H4 (cell line): ENCODE measurements at regions not wholly inside any gene's neighbourhood (a gene's known extent, or its start where the extent isn't known, plus 50 kb on each side); places are given as distances from the start of the nearest gene placed in this dataset.
"Not testable (repeated sequence)": the region's sequence is repeated elsewhere in the genome, so short reads cannot be mapped to it uniquely, and the experiment has no call there.

Source experiments
- DNase-seq: peaks from one replicate; pipeline ENCODE4 v3.0.0-alpha.2; 2015; ENCODE audit warnings: low spot score

DNA sequence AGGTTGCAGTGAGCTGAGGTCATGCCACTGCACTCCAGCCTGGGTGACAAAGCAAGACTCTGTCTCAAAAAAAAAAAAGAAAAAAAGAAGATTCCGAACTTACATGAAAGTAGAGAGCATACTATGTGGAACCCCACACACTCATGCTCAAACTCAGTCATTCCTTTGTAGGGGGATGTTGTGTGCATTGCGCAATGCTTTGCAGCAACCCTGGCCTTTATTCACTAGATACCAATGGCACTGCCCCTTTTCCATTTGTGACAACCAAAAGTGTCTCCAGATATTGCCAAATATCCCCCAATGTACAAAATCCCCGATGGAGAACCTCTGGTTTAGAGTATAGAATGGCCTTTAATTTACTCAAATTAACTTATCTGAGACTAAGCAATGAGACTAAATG, 158.6 kb downstream of the GJA1 start:
- no peak for DNase-seq

DNA sequence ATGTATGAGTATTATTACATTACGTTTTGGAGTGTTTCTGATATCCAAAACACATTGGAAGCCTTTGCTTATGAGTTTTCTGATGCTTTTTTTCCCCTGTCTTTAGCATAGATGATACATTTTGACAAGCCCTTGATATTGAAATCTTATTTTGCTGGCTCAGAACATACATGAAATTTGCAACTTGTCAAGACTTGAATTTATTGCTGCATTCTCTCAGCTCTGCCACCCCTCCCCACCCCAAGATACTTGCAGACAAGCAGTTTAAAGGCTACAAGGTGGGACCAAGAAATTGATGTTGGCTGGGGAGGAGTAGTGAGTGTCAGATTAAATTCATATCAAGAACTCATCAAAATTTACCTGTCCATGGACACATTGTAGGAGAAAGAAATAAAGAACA, 160.2 kb downstream of the GJA1 start:
- no peak for DNase-seq

DNA sequence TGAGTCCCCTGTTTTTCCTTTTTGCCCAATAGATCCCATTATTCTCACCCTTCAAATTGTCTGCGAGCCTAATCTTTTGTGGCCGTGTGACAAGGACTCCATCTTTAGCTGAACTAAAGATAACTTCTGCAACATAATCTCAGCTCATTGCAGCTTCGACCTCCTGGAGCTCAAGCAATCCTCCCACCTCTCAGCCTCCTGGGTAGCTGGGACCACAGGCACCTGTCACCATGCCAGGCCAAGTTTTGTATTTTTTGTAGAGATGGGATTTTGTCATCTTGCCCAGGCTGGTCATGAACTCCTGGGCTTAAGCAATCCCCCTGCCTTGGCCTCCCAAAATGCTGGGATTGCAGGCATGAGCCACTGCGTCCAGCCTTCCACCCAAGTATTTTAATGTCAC, 161.0 kb downstream of the GJA1 start:
- no peak for DNase-seq

DNA sequence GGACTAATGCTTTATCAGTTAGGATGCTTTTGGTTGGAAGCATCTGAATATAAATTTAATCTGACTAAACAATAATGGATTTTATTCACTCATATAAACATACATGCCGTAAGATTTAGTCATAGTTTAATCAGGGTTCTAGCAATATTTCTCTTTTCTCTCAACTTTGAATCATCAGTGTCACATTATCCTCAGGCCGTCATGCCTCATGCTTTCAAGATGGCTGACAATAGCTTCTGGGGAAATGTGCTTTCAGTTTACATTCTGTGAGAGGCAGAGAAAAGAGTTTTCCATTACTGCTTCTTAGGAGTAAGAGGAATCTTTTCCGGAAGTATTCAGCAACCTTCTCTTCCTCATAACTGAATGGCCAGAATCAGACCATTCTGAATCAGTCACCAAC, 162.2 kb downstream of the GJA1 start:
- peak; percentile 9 for DNase-seq

DNA sequence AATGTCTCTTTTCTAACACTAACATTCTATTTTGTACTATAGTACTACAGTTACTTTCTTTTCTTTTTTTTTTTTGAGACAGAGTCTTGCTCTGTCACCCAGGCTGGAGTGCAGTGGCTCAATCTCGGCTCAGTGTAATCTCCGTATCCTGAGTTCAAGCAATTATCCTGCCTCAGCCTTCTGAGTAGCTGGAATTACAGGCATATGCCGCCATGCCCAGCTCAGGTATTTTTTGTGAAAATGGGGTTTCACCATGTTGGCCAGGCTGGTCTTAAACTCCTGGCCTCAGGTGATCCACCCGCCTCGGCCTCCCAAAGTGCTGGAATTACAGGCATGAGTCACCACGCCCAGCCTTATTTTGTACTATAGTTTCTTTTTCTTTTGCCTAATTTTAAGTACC, 163.9 kb downstream of the GJA1 start:
- not testable (repeated sequence) for DNase-seq

DNA sequence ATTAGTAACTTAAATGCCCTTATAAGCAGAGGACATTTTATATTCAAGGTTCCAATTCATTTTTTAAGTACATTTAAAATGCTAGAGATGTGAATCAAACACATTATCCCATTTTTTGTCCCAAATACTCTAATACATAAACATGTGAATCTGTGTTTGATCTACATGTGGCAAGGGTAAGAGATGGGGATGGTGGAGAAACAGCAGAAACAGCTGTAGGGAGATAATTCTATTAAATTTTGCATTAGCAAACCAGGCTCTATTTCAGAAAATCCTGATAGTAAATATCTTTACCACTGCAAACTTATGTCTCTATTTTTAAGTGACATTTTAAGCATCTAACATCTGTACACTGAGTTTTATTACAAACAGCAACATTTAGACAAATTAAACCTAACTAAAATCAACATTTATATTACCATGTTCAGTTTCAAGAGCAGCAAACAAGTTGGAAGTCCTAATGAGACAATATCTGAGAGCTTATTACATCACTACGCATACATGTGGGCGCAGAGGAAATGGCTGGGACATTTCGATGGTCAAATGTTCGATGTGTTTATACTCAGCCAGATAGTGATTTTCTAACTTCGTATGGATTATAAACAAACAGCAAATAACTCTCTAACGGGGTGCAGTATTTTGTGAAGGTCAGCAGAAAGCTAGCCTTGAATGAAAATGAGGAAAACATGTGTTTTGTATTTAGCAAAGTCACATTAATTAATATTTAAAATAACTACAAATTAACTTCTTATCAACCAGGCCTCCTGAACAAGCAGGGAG, 165.1 kb downstream of the GJA1 start:
- no peak for DNase-seq

DNA sequence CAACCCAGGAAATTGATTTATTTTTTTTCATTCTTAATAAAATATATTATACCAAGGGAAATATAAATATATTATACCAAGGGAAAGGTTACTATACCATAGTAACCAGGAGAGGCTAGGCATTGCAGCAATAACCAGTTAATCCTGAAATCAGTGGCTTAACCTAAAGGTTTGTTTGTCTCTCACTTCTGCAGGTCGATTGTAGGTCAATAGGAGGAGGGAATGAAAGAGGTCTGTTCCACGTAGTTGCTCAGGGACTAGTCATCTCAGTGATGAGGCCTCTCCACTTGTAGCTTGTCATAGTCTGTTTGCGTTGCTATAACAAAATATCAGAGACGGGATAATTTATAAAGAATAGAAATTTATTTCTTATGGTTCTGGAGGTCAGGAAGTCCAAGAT, 168.0 kb downstream of the GJA1 start:
- no peak for DNase-seq

DNA sequence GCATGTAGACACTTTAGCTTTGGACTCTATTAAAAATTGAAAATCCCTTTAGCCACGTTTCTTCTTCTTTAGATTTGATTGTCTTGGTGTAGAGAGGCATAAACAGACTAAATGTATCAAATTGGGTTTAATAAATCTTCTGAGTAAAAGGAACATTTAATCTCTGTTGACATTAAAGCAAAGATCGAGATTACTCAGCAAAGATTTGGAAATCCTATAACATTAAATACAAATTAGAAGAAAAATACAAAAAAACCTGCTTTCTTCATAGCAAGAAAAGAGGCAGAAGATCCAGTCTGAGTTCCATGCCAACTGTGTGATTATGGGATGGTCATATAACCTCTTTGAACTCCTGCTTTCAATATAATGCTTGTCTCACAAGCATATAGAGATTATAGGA, 172.3 kb downstream of the GJA1 start:
- no peak for DNase-seq

DNA sequence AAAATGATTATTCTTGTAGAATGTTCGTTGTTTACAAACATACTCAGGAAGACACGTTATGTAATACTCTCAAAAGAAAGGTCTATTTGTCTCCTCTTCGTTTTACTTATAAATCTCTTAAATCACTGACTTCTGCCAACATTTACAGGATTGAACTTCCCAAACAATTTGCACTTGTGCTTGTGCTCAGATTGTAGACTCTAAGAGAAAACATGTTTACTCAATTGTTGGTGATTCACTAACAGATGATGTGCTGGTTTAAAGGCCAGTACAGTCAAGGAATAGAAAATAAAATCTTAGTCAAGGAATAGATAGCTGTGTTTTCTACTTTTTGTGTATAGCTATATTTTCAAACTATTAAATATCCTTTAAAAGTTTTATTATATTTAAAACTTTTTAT, 172.8 kb downstream of the GJA1 start:
- no peak for DNase-seq

DNA sequence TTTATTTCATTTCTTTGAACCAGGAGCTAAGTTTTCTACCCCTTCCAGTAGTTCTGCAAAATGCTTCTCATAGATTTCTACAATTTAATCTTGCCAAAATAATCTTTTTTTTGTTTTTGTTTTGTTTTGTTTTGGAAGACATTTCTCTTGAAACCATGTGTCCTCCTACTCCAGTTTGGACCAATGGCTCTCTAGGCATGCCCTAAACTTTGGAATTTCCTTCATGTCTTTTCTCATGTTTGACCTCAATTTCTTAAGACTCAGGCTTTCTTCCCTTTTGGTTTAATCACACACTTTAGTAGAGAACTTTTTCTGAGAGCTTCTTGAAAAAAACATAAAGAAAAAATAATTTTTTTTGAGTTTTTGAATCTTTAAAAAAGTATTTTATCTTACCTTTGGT, 173.8 kb downstream of the GJA1 start:
- no peak for DNase-seq

DNA sequence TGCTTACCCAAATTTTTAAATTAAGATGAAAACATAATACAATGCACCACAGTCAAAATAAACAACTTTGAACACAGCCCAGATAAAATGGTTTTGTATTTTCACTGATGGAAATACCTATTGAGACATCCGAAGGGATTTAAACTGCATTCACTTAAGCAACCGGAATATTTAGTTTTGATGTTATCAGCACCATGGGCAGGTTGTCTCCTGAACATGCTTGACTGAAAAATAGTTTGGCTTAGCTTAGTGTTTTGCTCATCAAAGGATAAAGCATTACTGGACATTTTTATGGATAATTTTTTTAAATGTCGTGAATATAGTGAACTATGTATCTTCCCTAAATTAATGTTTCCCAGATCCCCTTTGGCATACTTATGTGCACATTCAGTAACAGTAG, 177.5 kb downstream of the GJA1 start:
- DNase-seq = no peak

DNA sequence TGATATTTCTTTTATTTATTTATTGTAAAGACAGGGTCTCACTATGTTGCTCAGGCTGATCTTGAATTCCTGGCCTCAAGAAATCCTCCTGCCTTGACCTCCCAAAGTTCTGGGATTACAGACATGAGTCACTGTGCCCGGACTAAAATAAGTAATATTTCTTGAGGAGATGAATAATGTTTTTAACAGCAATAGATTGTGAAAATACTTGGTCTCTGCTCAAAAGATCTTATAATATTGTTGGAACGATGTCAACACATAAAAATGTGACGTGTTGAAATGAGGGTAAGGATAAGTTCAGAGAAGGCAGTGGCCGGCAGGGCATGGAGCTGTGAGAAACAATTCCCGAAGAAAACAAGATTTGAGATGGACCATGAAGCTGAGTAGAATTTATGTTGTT, 178.7 kb downstream of the GJA1 start:
- no peak for DNase-seq

DNA sequence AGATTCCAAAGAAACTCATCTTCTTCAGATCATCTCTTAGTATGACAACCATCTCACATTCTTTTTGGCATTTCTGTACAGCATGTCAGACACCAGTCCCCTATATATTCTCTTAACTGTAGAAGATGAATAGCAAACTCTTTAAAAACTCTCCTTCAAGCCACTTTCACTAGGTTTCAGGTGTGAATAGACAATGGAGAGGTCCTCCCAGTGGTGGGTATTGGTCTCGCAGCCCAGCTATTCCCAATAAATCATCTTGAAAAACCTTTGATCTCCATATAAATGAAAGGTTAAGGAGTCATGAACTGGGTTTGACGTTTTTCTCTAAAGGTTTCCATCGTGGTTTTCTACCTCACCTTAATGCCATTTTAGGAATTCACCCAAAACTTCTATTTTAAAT, 180.0 kb downstream of the GJA1 start:
- no peak for DNase-seq

DNA sequence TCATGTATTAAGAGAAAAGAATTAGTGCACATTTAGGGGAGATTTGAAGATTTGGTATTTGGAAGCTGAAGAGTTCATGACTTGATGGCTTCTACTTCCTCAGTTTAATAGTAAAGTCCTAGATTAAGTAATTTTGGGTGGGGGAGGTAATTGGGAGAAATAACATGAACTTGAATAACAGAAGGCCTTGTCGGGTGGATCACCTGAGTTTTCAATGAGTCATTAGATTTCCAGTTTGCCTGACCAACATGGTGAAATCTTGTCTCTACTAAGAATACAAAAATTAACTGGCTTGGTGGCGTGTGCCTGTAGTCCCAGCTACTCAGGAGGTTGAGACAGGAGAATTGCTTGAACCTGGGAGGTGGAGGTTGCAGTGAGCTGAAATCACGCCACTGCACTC, 181.0 kb downstream of the GJA1 start:
- no peak for DNase-seq

DNA sequence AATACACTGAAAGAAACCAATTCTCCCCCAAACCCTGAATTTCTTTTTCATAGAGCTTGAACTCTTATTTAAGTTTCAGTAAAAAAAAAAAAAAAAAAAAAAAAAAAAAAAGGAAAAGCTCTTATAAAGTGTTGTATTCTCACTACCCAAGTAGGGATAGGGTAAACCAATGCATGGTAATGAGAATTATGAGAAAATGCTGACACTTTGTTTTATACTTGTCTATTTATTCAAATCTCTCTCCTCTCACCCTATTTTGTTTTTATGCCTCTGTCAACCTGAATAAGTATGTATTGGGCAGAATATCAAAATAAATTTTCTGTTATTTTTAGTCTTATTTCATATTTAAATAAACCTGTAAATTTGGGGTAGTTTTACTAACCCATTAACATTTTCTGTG, 181.9 kb downstream of the GJA1 start:
- DNase-seq = no peak

DNA sequence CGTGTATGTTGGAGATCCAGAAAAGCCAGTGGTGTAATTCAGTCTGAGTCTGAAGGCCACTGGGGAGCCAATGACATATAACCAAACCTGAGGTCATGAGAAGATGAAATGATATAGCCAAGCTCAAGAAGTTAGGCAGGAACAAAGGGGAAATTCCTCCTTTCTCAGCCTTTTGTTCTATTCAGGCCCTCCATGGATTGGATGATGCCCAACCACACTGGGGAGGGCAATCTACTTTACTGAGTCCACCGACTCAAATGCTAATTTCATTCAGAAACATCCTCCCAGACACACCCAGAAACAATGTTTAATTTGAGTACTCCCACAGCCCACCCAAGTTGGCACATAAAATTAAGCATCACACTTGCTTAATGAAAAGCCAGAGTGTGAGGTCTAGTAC, 183.6 kb downstream of the GJA1 start:
- DNase-seq = no peak

DNA sequence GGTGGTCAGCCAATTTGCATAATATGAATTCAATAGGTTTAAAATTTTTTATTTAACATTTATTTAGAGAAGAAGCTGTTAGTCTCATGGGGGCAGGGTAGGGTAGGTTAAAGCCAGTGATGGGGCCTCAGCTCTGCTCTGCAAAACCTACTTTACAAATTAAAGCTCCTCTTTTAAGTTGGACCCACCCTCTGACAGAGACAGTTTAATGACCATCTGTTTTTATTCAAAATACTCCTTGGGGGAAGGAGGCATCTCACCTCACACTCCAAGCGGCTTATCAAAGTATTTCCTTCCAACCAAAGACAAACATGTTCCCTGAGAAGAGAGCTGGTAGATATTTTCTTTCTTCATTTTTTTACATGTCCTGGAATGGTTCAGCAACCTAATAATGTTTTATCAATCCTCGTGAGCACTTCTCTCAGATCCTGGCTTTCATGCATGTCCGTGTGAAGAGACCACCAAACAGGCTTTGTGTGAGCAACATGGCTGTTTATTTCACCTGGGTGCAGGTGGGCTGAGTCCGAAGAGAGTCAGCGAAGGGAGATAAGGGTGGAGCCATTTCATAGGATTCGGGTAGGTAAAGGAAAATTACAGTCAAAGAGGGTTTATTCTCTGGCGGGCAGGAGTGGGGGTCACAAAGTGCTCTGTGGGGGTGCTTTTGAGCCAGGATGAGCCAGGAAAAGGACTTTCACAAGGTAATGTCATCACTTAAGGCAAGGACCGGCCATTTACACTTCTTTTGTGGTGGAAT, 184.7 kb downstream of the GJA1 start:
- DNase-seq = no peak

DNA sequence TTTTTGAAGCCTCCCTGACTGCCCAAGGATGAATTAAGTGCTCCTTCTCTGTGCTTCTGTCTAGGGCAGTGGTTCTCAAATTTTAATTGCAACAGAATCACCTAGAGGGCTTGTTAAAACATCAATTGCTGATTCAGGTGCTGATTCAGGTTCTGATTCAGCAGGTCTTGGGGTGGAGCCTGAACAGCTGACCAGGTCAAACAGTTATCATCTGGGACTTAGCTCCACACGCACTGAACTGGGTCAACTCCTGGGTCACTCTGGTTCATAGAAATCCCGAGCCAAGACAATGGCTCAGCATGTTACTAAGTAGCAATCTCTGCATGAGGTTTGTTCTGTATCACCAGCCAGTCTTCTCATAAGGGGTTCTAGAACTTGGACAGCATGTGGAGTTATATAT, 192.3 kb downstream of the GJA1 start:
- DNase-seq = no peak

DNA sequence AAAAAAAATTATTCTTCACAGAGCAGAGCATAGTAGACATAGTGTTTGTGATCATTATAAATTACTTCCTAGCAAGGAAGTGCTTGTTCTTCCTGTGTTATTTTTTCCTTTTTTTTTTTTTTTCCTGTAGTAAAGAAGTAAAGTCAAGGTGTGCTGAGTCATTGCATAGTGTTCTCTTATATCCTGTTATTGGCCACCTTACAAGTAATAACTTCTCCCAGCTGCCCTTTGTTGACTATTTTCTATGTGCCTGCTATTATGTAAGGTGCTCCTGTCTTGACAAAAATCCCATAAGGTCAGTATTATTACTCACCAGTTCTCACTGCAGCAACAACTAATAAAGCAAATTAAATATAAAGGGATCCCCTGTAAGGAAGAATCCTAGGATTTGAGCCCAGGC, 195.3 kb downstream of the GJA1 start:
- DNase-seq = no peak

DNA sequence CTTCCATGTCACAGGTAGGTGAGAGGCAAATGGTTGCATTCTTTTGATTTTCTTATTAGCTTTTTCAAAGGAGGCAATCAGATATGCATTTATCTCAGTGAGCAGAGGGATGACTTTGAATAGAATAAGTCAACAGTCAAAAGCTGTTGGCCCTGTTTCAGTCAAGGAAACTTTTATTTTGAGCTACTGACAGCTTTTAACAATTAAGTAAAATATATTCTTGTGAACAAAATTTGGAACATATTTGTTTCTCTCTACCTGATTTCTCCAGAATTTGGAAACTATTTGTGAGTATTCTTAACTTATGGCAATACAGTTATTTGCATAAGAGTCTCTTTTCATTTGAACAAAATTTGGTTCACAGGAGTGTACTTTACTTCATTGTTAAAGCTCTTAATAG, 196.3 kb downstream of the GJA1 start:
- DNase-seq = not testable (repeated sequence)

DNA sequence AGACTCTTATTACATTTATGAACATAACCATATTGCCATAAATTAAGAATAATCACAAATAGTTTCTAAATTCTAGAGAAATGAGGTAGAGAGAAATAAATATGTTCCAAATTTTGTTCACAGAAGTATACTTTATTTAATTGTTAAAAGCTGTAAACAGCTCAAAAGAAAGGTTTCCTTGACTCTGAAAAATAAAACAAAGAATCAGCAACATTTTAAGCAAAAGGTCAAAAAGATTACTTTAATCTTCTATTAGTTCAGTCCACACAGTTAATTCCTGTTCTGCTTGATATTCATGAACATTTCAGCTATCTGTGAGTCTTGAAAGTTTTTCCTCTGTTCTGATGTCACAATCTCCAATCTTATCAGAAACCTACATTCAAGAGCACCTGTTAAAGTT, 197.9 kb downstream of the GJA1 start:
- DNase-seq = no peak

DNA sequence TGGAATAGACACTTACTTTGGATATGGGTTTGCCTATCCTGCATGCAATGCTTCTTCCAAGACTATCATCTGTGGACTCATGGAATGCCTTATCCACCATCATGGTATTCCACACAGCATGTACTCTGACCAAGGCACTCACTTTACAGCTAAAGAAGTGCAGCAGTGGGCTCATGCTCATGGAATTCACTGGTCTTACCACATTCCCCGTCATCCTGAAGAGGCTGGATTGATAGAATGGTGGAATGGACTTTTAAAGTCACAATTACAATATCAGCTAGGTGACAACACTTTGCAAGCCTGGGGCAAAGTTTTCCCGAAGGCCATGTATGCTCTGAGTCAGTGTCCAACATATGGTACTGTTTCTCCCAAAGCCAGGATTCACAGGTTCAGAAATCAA, 199.1 kb downstream of the GJA1 start:
- not testable (repeated sequence) for DNase-seq

DNA sequence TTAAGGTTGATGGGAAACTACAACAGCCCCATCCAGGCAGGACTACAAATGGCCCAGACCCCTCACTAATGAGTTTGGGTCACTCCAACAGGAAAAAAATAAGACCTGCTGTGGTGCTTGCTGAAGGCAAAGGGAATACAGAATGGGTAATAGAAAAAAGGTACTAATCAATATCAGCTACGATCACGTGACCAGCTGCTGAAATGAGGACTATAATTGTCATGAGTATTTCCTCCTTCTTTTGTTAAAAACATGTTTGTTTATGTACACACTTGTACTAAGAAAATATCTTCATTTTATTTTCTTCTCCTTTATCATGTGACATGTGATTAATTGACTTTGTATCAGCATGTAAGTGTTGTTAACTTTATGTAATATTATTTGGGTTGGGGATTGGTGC, 199.9 kb downstream of the GJA1 start:
- no peak for DNase-seq

DNA sequence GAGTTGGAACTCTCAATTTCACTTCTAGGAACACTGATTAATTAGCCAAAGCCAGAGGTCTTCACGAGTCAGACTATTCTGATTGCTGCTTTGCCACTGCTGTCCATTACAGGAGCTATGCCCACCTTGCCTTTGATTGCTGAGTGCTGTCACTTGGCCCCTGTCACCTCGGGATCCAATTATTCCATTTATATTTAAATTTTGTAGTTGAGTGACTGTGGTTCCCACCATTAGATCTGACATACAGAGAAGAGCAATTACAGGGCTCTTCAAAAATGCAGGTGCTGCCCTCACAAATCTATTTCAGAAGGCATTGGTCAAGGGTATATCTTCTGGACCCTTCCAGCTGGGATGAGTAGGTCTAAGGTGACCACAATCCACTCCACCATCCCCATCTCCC, 200.8 kb downstream of the GJA1 start:
- not testable (repeated sequence) for DNase-seq
